PC-9 (cell line): ENCODE measurements at regions not wholly inside any gene's neighbourhood (a gene's known extent, or its start where the extent isn't known, plus 50 kb on each side); places are given as distances from the start of the nearest gene placed in this dataset.

ENCODE experiments used
- BruUV-seq: library from RNA; stranded (reverse); fragments of 400-500 nt; replicated peaks from 2 replicates; lab custom pipeline; 2021; lab: Mats Ljungman, UMichigan
- CTCF ChIA-PET: fragments of 300-600 bp; sonication (Branson Sonifier 250); formaldehyde crosslinking; loops from one replicate; lab custom pipeline; 2022; ENCODE audit warnings: antibody characterized with exemption; lab: Charles Lee
- POLR2A ChIA-PET: fragments of 300-600 bp; sonication (Branson Sonifier 250); formaldehyde crosslinking; loops from one replicate; lab custom pipeline; 2022; ENCODE audit warnings: antibody characterized with exemption; ENCODE audit not compliant: unreplicated experiment; lab: Charles Lee
- DNase-seq, 2 experiments: peaks; one replicate each; pipeline versions ENCODE4 v3.0.0 to v3.0.0-alpha.2; 2015 to 2022; ENCODE audit warnings: mixed read lengths in 1 of 2
- H2AFZ ChIP-seq: fragments of 200-600 bp; sonication (generic); 2 replicates; pipeline ENCODE4 v1.8.1; 2017; ENCODE audit warnings: antibody characterized with exemption
- H3F3A ChIP-seq: fragments of 200-600 bp; sonication (generic); 2 replicates; pipeline ENCODE4 v1.8.1; 2017; ENCODE audit warnings: antibody characterized with exemption, mild to moderate bottlenecking, low read depth; ENCODE audit not compliant: insufficient read depth
- H3K27ac ChIP-seq: fragments of 200-600 bp; sonication (generic); 2 replicates; pipeline ENCODE4 v1.6.1; 2016; ENCODE audit warnings: mixed run types
- H3K27me3 ChIP-seq: fragments of 200-600 bp; sonication (generic); 2 replicates; pipeline ENCODE4 v1.6.1; 2016; ENCODE audit warnings: low read depth, mixed run types; ENCODE audit not compliant: insufficient read depth
- H3K36me3 ChIP-seq: fragments of 200-600 bp; sonication (generic); 2 replicates; pipeline ENCODE4 v1.6.1; 2016; ENCODE audit warnings: low read depth, mixed run types
- H3K4me1 ChIP-seq: fragments of 200-600 bp; sonication (generic); replicated peaks from 2 replicates; pipeline ENCODE4 v1.6.1; 2016; ENCODE audit warnings: mixed run types; ENCODE audit not compliant: insufficient read depth
- H3K4me2 ChIP-seq: fragments of 200-600 bp; sonication (generic); 2 replicates; pipeline ENCODE4 v1.6.1; 2017; ENCODE audit warnings: mixed run types
- H3K4me3 ChIP-seq: fragments of 200-600 bp; sonication (generic); 2 replicates; pipeline ENCODE4 v1.6.1; 2016; ENCODE audit warnings: mixed run types
- H3K79me2 ChIP-seq: fragments of 200-600 bp; sonication (generic); 2 replicates; pipeline ENCODE4 v1.6.1; 2017; ENCODE audit warnings: low read depth, mixed run types
- H3K9me2 ChIP-seq: fragments of 200-600 bp; sonication (generic); 2 replicates; pipeline ENCODE4 v1.8.1; 2017; ENCODE audit warnings: mild to moderate bottlenecking; ENCODE audit not compliant: insufficient read depth
- H3K9me3 ChIP-seq: fragments of 200-600 bp; sonication (generic); 2 replicates; pipeline ENCODE4 v1.8.1; 2016; ENCODE audit warnings: low read depth; ENCODE audit not compliant: insufficient read depth
- H4K20me1 ChIP-seq: fragments of 200-600 bp; sonication (generic); 2 replicates; pipeline ENCODE4 v1.8.1; 2017; ENCODE audit not compliant: insufficient read depth
- EZH2 ChIP-seq: fragments of 200-600 bp; sonication (generic); IDR thresholded peaks from 2 replicates; pipeline ENCODE4 v1.8.0; 2017; ENCODE audit warnings: antibody characterized with exemption, low read depth
- intact Hi-C: fragments of 100-400 bp; cut with micrococcal nuclease; formaldehyde crosslinking; loops from one replicate; pipeline ENCODE4 v1.10.0; 2022; ENCODE audit not compliant: unreplicated experiment
- TF ChIP-seq, protein P1 (sequence below): fragments of 200-600 bp; sonication (generic); conservative IDR thresholded peaks from 2 replicates; pipeline ENCODE4 v1.6.1; 2017; ENCODE audit warnings: mixed run types, antibody characterized with exemption, mild to moderate bottlenecking, moderate library complexity

- intact Hi-C loops, result no loop called here
- CTCF ChIA-PET, result no interaction called here
- no TSS peak for BruUV-seq
- Histone ChIP-seq H3K9me3 (no peaks in the 10 kb centered on the region; the same call in 1 of the 2 replicates), H3K4me2 (no peak overlapping the region), H3F3A (no peaks in the 10 kb centered on the region), H4K20me1 (no peaks in the 10 kb centered on the region), H3K36me3 (no peaks in the 10 kb centered on the region), H3K4me3 (no peak overlapping the region), H3K27me3 (no peaks in the 10 kb centered on the region), H3K4me1 (no peaks in the 10 kb centered on the region), H2AFZ (no peak overlapping the region), H3K79me2 (no peaks in the 10 kb centered on the region), H3K27ac (no peak overlapping the region), H3K9me2 (no peaks in the 10 kb centered on the region)
- POLR2A ChIA-PET, result no interaction called here
- no peak for DNase-seq
- TF ChIP-seq EZH2, result no peak
- TF ChIP-seq, protein P1, sequence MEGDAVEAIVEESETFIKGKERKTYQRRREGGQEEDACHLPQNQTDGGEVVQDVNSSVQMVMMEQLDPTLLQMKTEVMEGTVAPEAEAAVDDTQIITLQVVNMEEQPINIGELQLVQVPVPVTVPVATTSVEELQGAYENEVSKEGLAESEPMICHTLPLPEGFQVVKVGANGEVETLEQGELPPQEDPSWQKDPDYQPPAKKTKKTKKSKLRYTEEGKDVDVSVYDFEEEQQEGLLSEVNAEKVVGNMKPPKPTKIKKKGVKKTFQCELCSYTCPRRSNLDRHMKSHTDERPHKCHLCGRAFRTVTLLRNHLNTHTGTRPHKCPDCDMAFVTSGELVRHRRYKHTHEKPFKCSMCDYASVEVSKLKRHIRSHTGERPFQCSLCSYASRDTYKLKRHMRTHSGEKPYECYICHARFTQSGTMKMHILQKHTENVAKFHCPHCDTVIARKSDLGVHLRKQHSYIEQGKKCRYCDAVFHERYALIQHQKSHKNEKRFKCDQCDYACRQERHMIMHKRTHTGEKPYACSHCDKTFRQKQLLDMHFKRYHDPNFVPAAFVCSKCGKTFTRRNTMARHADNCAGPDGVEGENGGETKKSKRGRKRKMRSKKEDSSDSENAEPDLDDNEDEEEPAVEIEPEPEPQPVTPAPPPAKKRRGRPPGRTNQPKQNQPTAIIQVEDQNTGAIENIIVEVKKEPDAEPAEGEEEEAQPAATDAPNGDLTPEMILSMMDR, result no peak
Observed at GRCh38 chr4:32454482-32454881, 1734.3 kb downstream of the PCDH7 start.

- no peak overlapping the region for H3K4me3 ChIP-seq
- no peaks in the 10 kb centered on the region for H3K79me2 ChIP-seq
- H2AFZ ChIP-seq, result no peak overlapping the region
- H3K9me3 ChIP-seq, result no peaks in the 10 kb centered on the region; the same call in 1 of the 2 replicates
- TF ChIP-seq, protein P1, result no peak
- TF ChIP-seq EZH2, result no peak
- BruUV-seq, result no TSS peak
- intact Hi-C loops, result no loop called here
- no peaks in the 10 kb centered on the region for H3F3A ChIP-seq
- H3K4me1 ChIP-seq, result no peaks in the 10 kb centered on the region
- no peaks in the 10 kb centered on the region for H4K20me1 ChIP-seq
- no peaks in the 10 kb centered on the region for H3K27me3 ChIP-seq
- H3K36me3 ChIP-seq, result no peaks in the 10 kb centered on the region
- no peak overlapping the region for H3K4me2 ChIP-seq
- DNase-seq, result no peak
- ChIA-PET CTCF (no interaction called here), POLR2A (no interaction called here)
- no peak overlapping the region for H3K27ac ChIP-seq
- H3K9me2 ChIP-seq, result no peaks in the 10 kb centered on the region
Observed at GRCh38 chr4:32455231-32455630, 1735.1 kb downstream of the PCDH7 start.

- POLR2A ChIA-PET, result no interaction called here
- Histone ChIP-seq H3K9me3 (no peaks in the 10 kb centered on the region), H3K4me2 (no peak overlapping the region), H2AFZ (no peak overlapping the region), H3K27ac (no peak overlapping the region), H4K20me1 (no peaks in the 10 kb centered on the region), H3K4me3 (no peak overlapping the region), H3K27me3 (no peaks in the 10 kb centered on the region), H3K9me2 (no peaks in the 10 kb centered on the region), H3K36me3 (no peaks in the 10 kb centered on the region), H3K79me2 (no peaks in the 10 kb centered on the region), H3F3A (no peaks in the 10 kb centered on the region), H3K4me1 (no peaks in the 10 kb centered on the region)
- no peak for DNase-seq
- BruUV-seq, result no TSS peak
- TF ChIP-seq, protein P1, result no peak
- no peak for TF ChIP-seq EZH2
- CTCF ChIA-PET, result no interaction called here
- intact Hi-C loops, result no loop called here
Observed at GRCh38 chr4:32460972-32461371, 1740.8 kb downstream of the PCDH7 start.
